ENCODE measurements at regions not wholly inside any gene's neighbourhood (a gene's known extent, or its start where the extent isn't known, plus 50 kb on each side); places are given as distances from the start of the nearest gene placed in this dataset.

DNA sequence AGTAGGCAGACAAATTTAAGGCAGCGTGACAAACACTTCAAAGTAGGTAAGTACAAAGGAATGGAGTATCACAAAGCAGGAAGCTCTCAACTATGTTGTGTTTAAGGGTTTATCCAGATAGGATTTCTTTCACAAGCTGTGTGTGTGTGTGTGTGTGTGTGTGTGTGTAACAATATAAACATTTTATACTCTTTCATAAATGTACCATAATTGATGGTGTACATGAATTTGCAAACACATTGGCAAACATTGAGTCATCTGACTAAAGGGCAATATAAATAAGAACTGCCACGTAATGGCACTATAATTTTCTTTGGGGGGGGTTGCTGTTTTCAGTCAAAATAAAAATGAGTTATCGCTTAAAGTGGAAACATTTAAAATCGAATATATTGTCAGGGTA, 1004.4 kb upstream of the DDX18 start:
- TF ChIP-seq SUZ12 (IDR thresholded peaks at IDR 0.05) (no peak), FOXK2 (IDR thresholded peaks at IDR 0.05) (no peak), SP1 (IDR thresholded peaks at IDR 0.05) (no peak), CTBP1 (IDR thresholded peaks at IDR 0.05; ENCODE audit: borderline replicate concordance) (no peak), ARNT (IDR thresholded peaks at IDR 0.05) (no peak), FOXM1 (IDR thresholded peaks at IDR 0.05; ENCODE audit: borderline replicate concordance) (no peak), NFRKB (IDR thresholded peaks at IDR 0.05) (no peak), FOXA1 (IDR thresholded peaks at IDR 0.05) (no peak), L3MBTL2 (conservative IDR thresholded peaks at IDR 0.05) (no peak), ELF4 (IDR thresholded peaks at IDR 0.05) (no peak), ZNF384 (IDR thresholded peaks at IDR 0.05) (no peak), BHLHE40 (IDR thresholded peaks at IDR 0.05; ENCODE audit: borderline replicate concordance) (no peak)
- TF ChIP-seq, protein P1, sequence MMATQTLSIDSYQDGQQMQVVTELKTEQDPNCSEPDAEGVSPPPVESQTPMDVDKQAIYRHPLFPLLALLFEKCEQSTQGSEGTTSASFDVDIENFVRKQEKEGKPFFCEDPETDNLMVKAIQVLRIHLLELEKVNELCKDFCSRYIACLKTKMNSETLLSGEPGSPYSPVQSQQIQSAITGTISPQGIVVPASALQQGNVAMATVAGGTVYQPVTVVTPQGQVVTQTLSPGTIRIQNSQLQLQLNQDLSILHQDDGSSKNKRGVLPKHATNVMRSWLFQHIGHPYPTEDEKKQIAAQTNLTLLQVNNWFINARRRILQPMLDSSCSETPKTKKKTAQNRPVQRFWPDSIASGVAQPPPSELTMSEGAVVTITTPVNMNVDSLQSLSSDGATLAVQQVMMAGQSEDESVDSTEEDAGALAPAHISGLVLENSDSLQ (IDR thresholded peaks at IDR 0.05), result no peak

Data from HEK293T (cell line).